ENCODE measurements at regions not wholly inside any gene's neighbourhood (a gene's known extent, or its start where the extent isn't known, plus 50 kb on each side); places are given as distances from the start of the nearest gene placed in this dataset.
"Not testable (repeated sequence)": the region's sequence is repeated elsewhere in the genome, so short reads cannot be mapped to it uniquely, and the experiment has no call there.

- TF ChIP-seq, protein P1, sequence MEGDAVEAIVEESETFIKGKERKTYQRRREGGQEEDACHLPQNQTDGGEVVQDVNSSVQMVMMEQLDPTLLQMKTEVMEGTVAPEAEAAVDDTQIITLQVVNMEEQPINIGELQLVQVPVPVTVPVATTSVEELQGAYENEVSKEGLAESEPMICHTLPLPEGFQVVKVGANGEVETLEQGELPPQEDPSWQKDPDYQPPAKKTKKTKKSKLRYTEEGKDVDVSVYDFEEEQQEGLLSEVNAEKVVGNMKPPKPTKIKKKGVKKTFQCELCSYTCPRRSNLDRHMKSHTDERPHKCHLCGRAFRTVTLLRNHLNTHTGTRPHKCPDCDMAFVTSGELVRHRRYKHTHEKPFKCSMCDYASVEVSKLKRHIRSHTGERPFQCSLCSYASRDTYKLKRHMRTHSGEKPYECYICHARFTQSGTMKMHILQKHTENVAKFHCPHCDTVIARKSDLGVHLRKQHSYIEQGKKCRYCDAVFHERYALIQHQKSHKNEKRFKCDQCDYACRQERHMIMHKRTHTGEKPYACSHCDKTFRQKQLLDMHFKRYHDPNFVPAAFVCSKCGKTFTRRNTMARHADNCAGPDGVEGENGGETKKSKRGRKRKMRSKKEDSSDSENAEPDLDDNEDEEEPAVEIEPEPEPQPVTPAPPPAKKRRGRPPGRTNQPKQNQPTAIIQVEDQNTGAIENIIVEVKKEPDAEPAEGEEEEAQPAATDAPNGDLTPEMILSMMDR (IDR thresholded peaks at IDR 0.05), result not testable (repeated sequence)
- not testable (repeated sequence) for TF ChIP-seq POLR2A, POLR2AphosphoS5 (IDR thresholded peaks at IDR 0.05)
Measured at GRCh38 chr2:89058616-89059015, 367.1 kb downstream of the RPIA start.
